Right atrium auricular region (tissue), 2 donors: ENCODE measurements at regions not wholly inside any gene's neighbourhood (a gene's known extent, or its start where the extent isn't known, plus 50 kb on each side); places are given as distances from the start of the nearest gene placed in this dataset.

Experiments
- DNase-seq: peaks from one replicate; pipeline ENCODE4 v3.0.0-alpha.2; 2019; ENCODE audit warnings: low spot score
- H3K27ac ChIP-seq, 2 donors: fragments of 200-600 bp; sonication (generic); 1 replicate in 1 of 2; 2 replicates in 1 of 2; pipeline ENCODE4 v1.5.1; 2016 to 2019
- H3K27me3 ChIP-seq, 2 donors: fragments of 200-600 bp; sonication (generic); one replicate each; pipeline versions ENCODE4 v1.5.1 to v1.6.0; 2017 to 2019
- H3K36me3 ChIP-seq: fragments of 200-600 bp; sonication (generic); one replicate; pipeline ENCODE4 v1.5.1; 2016
- H3K4me1 ChIP-seq, 2 donors: fragments of 200-600 bp; sonication (generic); one replicate each; pipeline versions ENCODE4 v1.5.1 to v1.6.0; 2017 to 2019
- H3K4me3 ChIP-seq, 2 donors: fragments of 200-600 bp; sonication (generic); 1 replicate in 1 of 2; 2 replicates in 1 of 2; pipeline ENCODE4 v1.5.1; 2017 to 2019; ENCODE audit warnings: mild to moderate bottlenecking in 1 of 2, moderate library complexity in 1 of 2
- H3K9me3 ChIP-seq, 2 donors: fragments of 200-600 bp; sonication (generic); one replicate each; pipeline ENCODE4 v1.5.1; 2019
- CTCF ChIP-seq, 2 donors: fragments of 200-600 bp; sonication (generic); IDR thresholded peaks; one replicate each; pipeline ENCODE4 v1.5.1; 2019; ENCODE audit warnings: antibody characterized with exemption in 2 of 2

- Histone ChIP-seq H3K27me3 (no peaks in the 10 kb centered on the region), H3K4me3 (no peak overlapping the region), H3K36me3 (no peaks in the 10 kb centered on the region), H3K4me1 (peaks cover 0 to 8% of the 10 kb centered on the region in 2 donors), H3K9me3 (no peaks in the 10 kb centered on the region), H3K27ac (no peak overlapping the region)
- no peak for TF ChIP-seq CTCF (IDR thresholded peaks at IDR 0.05)
- DNase-seq, result no peak
These were observed 490.2 kb downstream of the FOXO1 start for GRCh38 chr13:40176242-40176641.

- H3K27me3 ChIP-seq, result no peaks in the 10 kb centered on the region
- TF ChIP-seq CTCF (IDR thresholded peaks at IDR 0.05), result no peak
These were observed 488.3 kb downstream of the FOXO1 start for GRCh38 chr13:40178130-40178529.

GRCh38 chr13:40179445-40180281 lies 486.8 kb downstream of the FOXO1 start:
- TF ChIP-seq CTCF (IDR thresholded peaks at IDR 0.05), result no peak
- no peak overlapping the region for H3K4me3 ChIP-seq
- no peaks in the 10 kb centered on the region for H3K36me3 ChIP-seq
- no peaks in the 10 kb centered on the region for H3K9me3 ChIP-seq
- H3K27ac ChIP-seq, result no peak overlapping the region
- no peaks in the 10 kb centered on the region for H3K27me3 ChIP-seq
- no peak for DNase-seq
- H3K4me1 ChIP-seq, result no peaks in the 10 kb centered on the region

More at GRCh38 chr13:40178130-40178529, 488.3 kb downstream of the FOXO1 start:
- no peak for DNase-seq
- no peaks in the 10 kb centered on the region for H3K36me3 ChIP-seq
- H3K4me3 ChIP-seq, result no peak overlapping the region
- no peaks in the 10 kb centered on the region for H3K4me1 ChIP-seq
- H3K27ac ChIP-seq, result no peak overlapping the region
- no peaks in the 10 kb centered on the region for H3K9me3 ChIP-seq

DNA sequence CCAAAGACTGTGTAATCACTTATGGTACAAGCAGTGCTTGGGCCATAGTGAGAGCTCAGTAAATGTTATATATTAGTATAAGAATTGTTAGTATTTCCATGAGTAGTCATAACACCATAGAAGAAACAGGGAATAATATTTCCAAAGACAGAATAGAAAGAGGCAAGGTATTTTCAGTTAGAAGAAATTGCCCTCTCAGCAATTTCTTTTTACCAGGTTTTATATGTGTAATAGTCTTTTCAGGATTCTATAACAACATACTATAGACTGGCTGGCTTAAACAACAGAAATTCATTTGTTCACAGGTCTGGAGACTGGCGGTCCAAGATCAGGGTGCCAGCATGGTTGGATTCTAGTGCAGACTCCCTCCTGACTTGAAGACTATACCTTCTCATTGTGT lies 485.7 kb downstream of the FOXO1 start:
- DNase-seq, result no peak
- TF ChIP-seq CTCF (IDR thresholded peaks at IDR 0.05), result no peak
- no peaks in the 10 kb centered on the region for H3K27me3 ChIP-seq

GRCh38 chr13:40181203-40181845 lies 485.1 kb downstream of the FOXO1 start:
- no peak for TF ChIP-seq CTCF (IDR thresholded peaks at IDR 0.05)
- Histone ChIP-seq H3K36me3 (no peaks in the 10 kb centered on the region), H3K4me3 (no peak overlapping the region), H3K27ac (no peak overlapping the region), H3K4me1 (no peaks in the 10 kb centered on the region), H3K9me3 (no peaks in the 10 kb centered on the region), H3K27me3 (no peaks in the 10 kb centered on the region)
- no peak for DNase-seq

More for the DNA sequence above, 485.7 kb downstream of the FOXO1 start:
- no peaks in the 10 kb centered on the region for H3K36me3 ChIP-seq
- H3K27ac ChIP-seq, result no peak overlapping the region
- H3K9me3 ChIP-seq, result no peaks in the 10 kb centered on the region
- H3K4me1 ChIP-seq, result no peaks in the 10 kb centered on the region
- H3K4me3 ChIP-seq, result no peak overlapping the region
